NOMO-1 treated with dmso at 0.1 percent for 144 hours (cell line): ENCODE measurements at regions not wholly inside any gene's neighbourhood (a gene's known extent, or its start where the extent isn't known, plus 50 kb on each side); places are given as distances from the start of the nearest gene placed in this dataset.
"Not testable (repeated sequence)": the region's sequence is repeated elsewhere in the genome, so short reads cannot be mapped to it uniquely, and the experiment has no call there.

Experiments
- DNase-seq: peaks from one replicate; lab custom pipeline; 2025; ENCODE audit not compliant: unreplicated experiment; lab: John Stamatoyannopoulos, UW

- DNase-seq = no peak
Observed at GRCh38 chr3:16707260-16707659, 102.0 kb upstream of the DAZL start.

GRCh38 chr3:16708285-16708684 lies 103.1 kb upstream of the DAZL start:
- DNase-seq = no peak

- not testable (repeated sequence) for DNase-seq
Observed at GRCh38 chr3:16711691-16712090, 106.5 kb upstream of the DAZL start.

- DNase-seq = no peak
Observed at GRCh38 chr3:16715281-16715680, 110.1 kb upstream of the DAZL start.

GRCh38 chr3:16719426-16719825 lies 114.2 kb upstream of the DAZL start:
- no peak for DNase-seq

- no peak for DNase-seq
Observed at GRCh38 chr3:16720367-16720940, 115.2 kb upstream of the DAZL start.

- DNase-seq = no peak
Observed at GRCh38 chr3:16721494-16721893, 116.3 kb upstream of the DAZL start.

- DNase-seq = no peak
Observed at GRCh38 chr3:16723978-16724377, 118.8 kb upstream of the DAZL start.

- DNase-seq = no peak
Observed at GRCh38 chr3:16724487-16724886, 119.3 kb upstream of the DAZL start.

- no peak for DNase-seq
Observed at GRCh38 chr3:16725972-16726371, 120.7 kb upstream of the DAZL start.

- no peak for DNase-seq
Observed at GRCh38 chr3:16728770-16729745, 123.8 kb upstream of the DAZL start.

GRCh38 chr3:16738451-16738850 lies 133.2 kb upstream of the DAZL start:
- no peak for DNase-seq

- no peak for DNase-seq
Observed at GRCh38 chr3:16739541-16740105, 134.4 kb upstream of the DAZL start.

- DNase-seq = no peak
Observed at GRCh38 chr3:16740515-16740914, 135.3 kb upstream of the DAZL start.

GRCh38 chr3:16741103-16741758 lies 136.0 kb upstream of the DAZL start:
- DNase-seq = no peak

GRCh38 chr3:16741890-16742289 lies 136.7 kb upstream of the DAZL start:
- no peak for DNase-seq

- DNase-seq = no peak
Observed at GRCh38 chr3:16743276-16743675, 138.1 kb upstream of the DAZL start.

- no peak for DNase-seq
Observed at GRCh38 chr3:16759227-16759903, 125.4 kb upstream of the PLCL2 start.

GRCh38 chr3:16761571-16761970 lies 123.2 kb upstream of the PLCL2 start:
- DNase-seq = no peak

GRCh38 chr3:16765661-16766060 lies 119.1 kb upstream of the PLCL2 start:
- no peak for DNase-seq

GRCh38 chr3:16767006-16767405 lies 117.7 kb upstream of the PLCL2 start:
- no peak for DNase-seq
